Right lobe of liver (tissue), 6 donors: ENCODE measurements at regions not wholly inside any gene's neighbourhood (a gene's known extent, or its start where the extent isn't known, plus 50 kb on each side); places are given as distances from the start of the nearest gene placed in this dataset.

Experiments used
- ATAC-seq, 4 donors: fragments of 200-7000 bp; cut with Tn5 transposase; one replicate each; pipeline ENCODE4 v1.9.1; 2020; ENCODE audit warnings: mild to moderate bottlenecking in 4 of 4, moderate library complexity in 4 of 4
- DNase-seq, 3 donors: peaks; one replicate each; pipeline ENCODE4 v3.0.0-alpha.2; 2020
- H3K27ac ChIP-seq, 3 donors: fragments of 200-600 bp; one replicate each; pipeline ENCODE4 v1.8.0; 2022
- H3K27me3 ChIP-seq, 2 donors: fragments of 200-600 bp; one replicate each; pipeline ENCODE4 v1.8.0; 2022
- H3K36me3 ChIP-seq, 4 donors: fragments of 200-600 bp; sonication (generic) in 1 of 4; one replicate each; pipeline versions ENCODE4 v1.5.1 to v1.8.0; 2017 to 2022; ENCODE audit warnings: control low read depth in 1 of 4
- H3K4me1 ChIP-seq, 4 donors: fragments of 200-600 bp; sonication (generic) in 1 of 4; one replicate each; pipeline versions ENCODE4 v1.5.1 to v1.8.0; 2017 to 2022; ENCODE audit warnings: control low read depth in 1 of 4
- H3K4me3 ChIP-seq, 3 donors: fragments of 200-600 bp; one replicate each; pipeline ENCODE4 v1.8.0; 2022
- H3K9me3 ChIP-seq, 4 donors: fragments of 200-600 bp; sonication (generic) in 1 of 4; one replicate each; pipeline versions ENCODE4 v1.5.1 to v1.8.0; 2017 to 2022; ENCODE audit warnings: control low read depth in 1 of 4
- POLR2A ChIP-seq: fragments of 450-650 bp; IDR thresholded peaks from one replicate; pipeline ENCODE4 v1.6.1; 2017; ENCODE audit warnings: antibody characterized with exemption, mild to moderate bottlenecking
- WGBS: methylation state at CpG from one replicate; pipeline ENCODE4 v1.1.6; 2018; ENCODE audit warnings: low coverage, low lambda C conversion rate; ENCODE audit not compliant: insufficient coverage; ENCODE audit errors: missing lambda C conversion rate; 5-methylcytosine and 5-hydroxymethylcytosine counted together
- intact Hi-C, 2 donors: fragments of 100-400 bp; cut with DNase I; formaldehyde crosslinking; loops; one replicate each; pipeline versions ENCODE4 v1.11.2 to v1.14.1; 2022
- TF ChIP-seq, protein P1 (sequence below), 4 donors: fragments of 200-600 bp in 3 of 4; fragments of 450-650 bp in 1 of 4; IDR thresholded peaks; one replicate each; pipeline versions ENCODE4 v1.5.1 to v1.8.0; 2016 to 2022; ENCODE audit warnings: antibody characterized with exemption in 4 of 4, mild to moderate bottlenecking in 2 of 4
- donor health status: DM: no; HTN: yes; CAD: no.
- donor health status: DM: no; HTN: no; CAD: no.
- donor health status: DM: no; HTN: no; CAD: no.
- donor health status: DM: no; HTN: yes; CAD: no.
- donor health status: DM: no; HTN: yes; CAD: no.

DNA sequence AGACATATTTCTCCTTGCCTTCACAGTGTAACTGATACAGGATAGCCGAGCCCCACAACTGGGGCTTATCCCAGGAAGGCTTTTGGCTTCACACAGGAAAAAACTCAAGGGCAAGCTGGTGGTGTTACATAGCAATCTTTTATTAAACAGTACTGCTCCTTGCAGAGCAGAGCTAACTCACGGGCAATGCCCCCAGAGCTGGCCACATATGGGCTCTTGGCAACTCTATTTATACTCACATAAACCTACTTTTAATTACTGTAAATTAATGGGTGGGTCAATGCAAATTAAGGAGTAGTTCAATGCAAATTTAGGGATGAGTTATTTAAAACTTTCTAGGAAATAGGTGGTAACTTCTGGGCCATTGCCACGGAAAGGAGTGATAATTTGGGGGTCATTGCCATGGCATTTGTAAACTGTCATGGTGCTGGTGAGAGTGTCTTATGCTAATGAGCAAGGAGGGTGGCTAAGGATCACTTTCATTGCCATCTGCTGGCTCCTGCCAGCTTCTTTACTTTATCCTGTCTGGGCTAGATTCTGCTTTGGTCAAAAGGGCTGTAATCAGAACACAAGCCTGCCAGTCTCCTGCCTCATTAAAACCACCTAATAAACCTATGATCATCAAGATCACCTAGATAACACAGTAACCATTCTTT is 288.8 kb downstream of the CENPC start:
- ATAC-seq (no peak), DNase-seq (no peak)
- H3K36me3 ChIP-seq: no peaks in the 10 kb centered on the region
- H3K27ac ChIP-seq: no peak overlapping the region
- H3K9me3 ChIP-seq: no peaks in the 10 kb centered on the region
- no peaks in the 10 kb centered on the region for H3K27me3 ChIP-seq
- H3K4me1 ChIP-seq: no peaks in the 10 kb centered on the region
- H3K4me3 ChIP-seq: no peak overlapping the region
- intact Hi-C loops: no loop called here
- no peak for TF ChIP-seq POLR2A
- TF ChIP-seq, protein P1, sequence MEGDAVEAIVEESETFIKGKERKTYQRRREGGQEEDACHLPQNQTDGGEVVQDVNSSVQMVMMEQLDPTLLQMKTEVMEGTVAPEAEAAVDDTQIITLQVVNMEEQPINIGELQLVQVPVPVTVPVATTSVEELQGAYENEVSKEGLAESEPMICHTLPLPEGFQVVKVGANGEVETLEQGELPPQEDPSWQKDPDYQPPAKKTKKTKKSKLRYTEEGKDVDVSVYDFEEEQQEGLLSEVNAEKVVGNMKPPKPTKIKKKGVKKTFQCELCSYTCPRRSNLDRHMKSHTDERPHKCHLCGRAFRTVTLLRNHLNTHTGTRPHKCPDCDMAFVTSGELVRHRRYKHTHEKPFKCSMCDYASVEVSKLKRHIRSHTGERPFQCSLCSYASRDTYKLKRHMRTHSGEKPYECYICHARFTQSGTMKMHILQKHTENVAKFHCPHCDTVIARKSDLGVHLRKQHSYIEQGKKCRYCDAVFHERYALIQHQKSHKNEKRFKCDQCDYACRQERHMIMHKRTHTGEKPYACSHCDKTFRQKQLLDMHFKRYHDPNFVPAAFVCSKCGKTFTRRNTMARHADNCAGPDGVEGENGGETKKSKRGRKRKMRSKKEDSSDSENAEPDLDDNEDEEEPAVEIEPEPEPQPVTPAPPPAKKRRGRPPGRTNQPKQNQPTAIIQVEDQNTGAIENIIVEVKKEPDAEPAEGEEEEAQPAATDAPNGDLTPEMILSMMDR (IDR thresholded peaks at IDR 0.05): no peak
- WGBS: 34% methylated on average over 3 of the region's 3 CpGs

DNA sequence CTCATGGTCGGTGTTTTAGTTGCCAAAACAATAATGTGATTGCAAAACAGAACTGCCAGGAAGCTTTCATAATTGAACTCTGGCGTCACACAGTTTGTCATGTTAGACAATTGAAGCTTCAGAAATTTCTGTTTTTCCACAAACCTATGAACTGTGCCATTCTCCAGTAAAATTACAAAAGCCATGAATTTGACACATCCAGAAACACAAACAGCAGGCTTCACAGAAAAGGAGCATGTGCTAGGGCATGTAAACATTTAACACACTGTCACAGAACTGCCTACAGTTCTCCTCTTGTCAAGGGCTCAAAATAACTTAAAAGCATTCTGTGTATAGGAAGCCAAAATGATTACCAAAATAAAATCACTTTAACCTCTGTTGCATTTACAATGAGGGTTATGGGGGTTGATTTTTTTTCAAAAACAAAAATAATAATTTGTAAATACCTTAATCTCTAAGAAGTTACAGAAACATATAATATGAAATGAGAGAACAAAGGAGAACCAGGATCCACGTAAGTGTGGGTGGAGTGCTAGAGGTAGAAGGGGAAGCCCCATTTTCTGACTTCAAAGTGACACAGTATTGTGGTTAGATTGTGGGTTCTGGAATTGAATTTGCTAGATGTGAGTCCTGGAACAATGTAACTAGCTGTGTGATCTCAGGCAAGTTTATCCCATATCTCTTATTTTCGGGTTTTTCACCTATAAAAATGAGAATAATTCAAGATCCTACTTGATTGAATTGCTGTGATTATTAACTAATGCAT is 295.0 kb downstream of the CENPC start:
- WGBS: 30% methylated on average over 4 of the region's 4 CpGs
- TF ChIP-seq, protein P1 (IDR thresholded peaks at IDR 0.05): no peak
- TF ChIP-seq POLR2A: no peak
- no peak overlapping the region for H3K27ac ChIP-seq
- no peaks in the 10 kb centered on the region for H3K9me3 ChIP-seq
- no peak overlapping the region for H3K4me3 ChIP-seq
- ATAC-seq: no peak
- no peak for DNase-seq
- H3K4me1 ChIP-seq: no peaks in the 10 kb centered on the region
- intact Hi-C loops: no loop called here
- no peaks in the 10 kb centered on the region for H3K27me3 ChIP-seq
- H3K36me3 ChIP-seq: no peaks in the 10 kb centered on the region

DNA sequence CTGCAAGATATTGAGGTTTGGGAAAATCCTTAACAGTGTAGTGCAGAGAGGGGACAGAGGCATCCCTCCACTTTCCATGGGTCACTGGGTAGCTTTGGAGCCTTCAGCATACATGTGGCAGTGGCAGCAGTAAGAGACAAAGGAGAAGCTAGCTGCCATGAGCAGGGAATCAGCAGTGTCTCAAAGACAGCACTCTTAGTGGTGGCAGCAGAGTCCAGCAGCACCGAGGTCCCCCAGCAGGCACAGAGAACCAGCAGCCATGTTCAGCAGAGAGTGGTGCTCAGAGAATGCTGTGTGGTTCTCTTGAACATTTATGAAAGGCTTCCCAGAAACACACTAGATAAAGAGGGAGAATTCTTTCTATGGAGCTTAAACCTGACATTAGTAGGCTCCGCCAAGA is 308.5 kb downstream of the CENPC start:
- Histone ChIP-seq H3K27me3 (no peaks in the 10 kb centered on the region), H3K9me3 (no peaks in the 10 kb centered on the region), H3K4me3 (no peak overlapping the region), H3K36me3 (no peaks in the 10 kb centered on the region), H3K27ac (no peak overlapping the region), H3K4me1 (no peaks in the 10 kb centered on the region)
- ATAC-seq (no peak), DNase-seq (no peak)
- 67% methylated on average over 1 of the region's 2 CpGs for WGBS
- TF ChIP-seq, protein P1 (IDR thresholded peaks at IDR 0.05): no peak
- no peak for TF ChIP-seq POLR2A
- intact Hi-C loops: no loop called here

DNA sequence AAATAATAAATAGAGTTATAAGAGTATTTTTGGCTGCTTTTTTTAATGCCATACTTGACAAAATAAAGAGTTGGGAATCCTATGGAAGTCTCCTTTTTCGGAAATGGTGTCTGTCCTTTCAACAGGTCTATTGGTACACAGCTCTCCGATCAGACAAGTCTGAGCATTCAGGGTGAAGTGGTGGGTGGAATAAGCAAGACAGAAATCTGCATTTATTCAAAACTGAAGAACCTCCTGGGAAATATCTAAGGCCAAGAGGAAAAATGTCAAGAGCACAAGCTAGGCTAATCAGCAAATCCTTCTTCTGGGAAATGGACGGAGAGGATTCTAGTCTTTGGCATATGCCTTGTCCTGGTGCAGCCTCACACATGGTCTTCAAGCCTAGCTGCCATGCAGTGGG is 309.0 kb downstream of the CENPC start:
- WGBS: 71% methylated on average over 3 of the region's 3 CpGs
- intact Hi-C loops: no loop called here

More for the DNA sequence above, 309.0 kb downstream of the CENPC start:
- no peak for DNase-seq
- ATAC-seq: no peak
- TF ChIP-seq POLR2A: no peak
- TF ChIP-seq, protein P1 (IDR thresholded peaks at IDR 0.05): no peak
- Histone ChIP-seq H3K9me3 (no peaks in the 10 kb centered on the region), H3K27ac (no peak overlapping the region), H3K36me3 (no peaks in the 10 kb centered on the region), H3K27me3 (no peaks in the 10 kb centered on the region), H3K4me1 (no peaks in the 10 kb centered on the region), H3K4me3 (no peak overlapping the region)
